Vagina (tissue), 2 donors: ENCODE measurements at regions not wholly inside any gene's neighbourhood (a gene's known extent, or its start where the extent isn't known, plus 50 kb on each side); places are given as distances from the start of the nearest gene placed in this dataset.

Experiments
- DNase-seq, 2 donors: peaks; one replicate each; pipeline ENCODE4 v3.0.0-alpha.2; 2017; ENCODE audit errors: extremely low spot score in 2 of 2
- H3K27ac ChIP-seq: fragments of 200-600 bp; sonication (generic); one replicate; pipeline ENCODE4 v1.5.1; 2019
- H3K27me3 ChIP-seq: fragments of 200-600 bp; sonication (generic); one replicate; pipeline ENCODE4 v1.5.1; 2019
- H3K36me3 ChIP-seq, 2 donors: fragments of 200-600 bp; sonication (generic); one replicate each; pipeline ENCODE4 v1.5.1; 2017 to 2019
- H3K4me1 ChIP-seq: fragments of 200-600 bp; sonication (generic); one replicate; pipeline ENCODE4 v1.5.1; 2019
- H3K4me3 ChIP-seq, 2 donors: fragments of 200-600 bp; sonication (generic); 1 replicate in 1 of 2; 2 replicates in 1 of 2; pipeline ENCODE4 v1.5.1; 2016 to 2019
- H3K9me3 ChIP-seq: fragments of 200-600 bp; sonication (generic); one replicate; pipeline ENCODE4 v1.5.1; 2019
- POLR2A ChIP-seq, 2 donors: fragments of 450-650 bp; IDR thresholded peaks; one replicate each; pipeline ENCODE4 v1.6.1; 2017; ENCODE audit warnings: antibody characterized with exemption in 2 of 2, mild to moderate bottlenecking in 2 of 2, moderate library complexity in 2 of 2
- POLR2AphosphoS5 ChIP-seq, 2 donors: sonication (generic); formaldehyde crosslinking; IDR thresholded peaks; one replicate each; pipeline ENCODE4 v1.9.0; 2017; ENCODE audit warnings: antibody characterized with exemption in 2 of 2, mild to moderate bottlenecking in 2 of 2, low read depth in 1 of 2; ENCODE audit not compliant: insufficient read depth in 1 of 2
- intact Hi-C: fragments of 100-400 bp; cut with DNase I; formaldehyde crosslinking; loops from one replicate; pipeline ENCODE4 v1.15.1; 2023
- TF ChIP-seq, protein P1 (sequence below), 3 experiments: fragments of 450-650 bp in 2 of 3; fragments of 200-600 bp in 1 of 3; sonication (generic) in 1 of 3; IDR thresholded peaks; one replicate each; pipeline ENCODE4 v1.5.1; 2017 to 2019; ENCODE audit warnings: antibody characterized with exemption in 3 of 3, mild to moderate bottlenecking in 2 of 3, moderate library complexity in 2 of 3

DNA sequence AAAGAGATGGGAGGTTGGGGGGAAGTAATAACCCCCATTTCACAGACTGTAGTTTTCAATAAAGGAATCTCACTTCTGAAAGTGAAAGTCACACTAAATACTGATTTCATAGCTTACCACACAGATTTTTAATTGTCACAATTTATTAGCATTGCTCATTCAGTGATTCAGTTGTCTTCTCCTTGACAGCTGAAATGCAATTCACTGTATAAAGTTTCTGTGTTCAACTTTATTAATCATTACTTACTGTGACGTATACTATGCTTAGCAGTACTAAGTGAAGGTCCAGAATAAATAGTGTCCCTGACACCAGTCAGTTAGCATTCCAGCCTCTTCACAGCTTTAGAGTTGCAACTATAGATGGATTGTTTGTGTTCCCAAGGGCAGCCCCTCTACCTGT, 324.1 kb upstream of the CRIM1 start:
- intact Hi-C loops = no loop called here
- TF ChIP-seq POLR2A (IDR thresholded peaks at IDR 0.05) (no peak), POLR2AphosphoS5 (IDR thresholded peaks at IDR 0.05; ENCODE audit: insufficient read depth in 1 of 2, low read depth in 1 of 2) (no peak)
- TF ChIP-seq, protein P1, sequence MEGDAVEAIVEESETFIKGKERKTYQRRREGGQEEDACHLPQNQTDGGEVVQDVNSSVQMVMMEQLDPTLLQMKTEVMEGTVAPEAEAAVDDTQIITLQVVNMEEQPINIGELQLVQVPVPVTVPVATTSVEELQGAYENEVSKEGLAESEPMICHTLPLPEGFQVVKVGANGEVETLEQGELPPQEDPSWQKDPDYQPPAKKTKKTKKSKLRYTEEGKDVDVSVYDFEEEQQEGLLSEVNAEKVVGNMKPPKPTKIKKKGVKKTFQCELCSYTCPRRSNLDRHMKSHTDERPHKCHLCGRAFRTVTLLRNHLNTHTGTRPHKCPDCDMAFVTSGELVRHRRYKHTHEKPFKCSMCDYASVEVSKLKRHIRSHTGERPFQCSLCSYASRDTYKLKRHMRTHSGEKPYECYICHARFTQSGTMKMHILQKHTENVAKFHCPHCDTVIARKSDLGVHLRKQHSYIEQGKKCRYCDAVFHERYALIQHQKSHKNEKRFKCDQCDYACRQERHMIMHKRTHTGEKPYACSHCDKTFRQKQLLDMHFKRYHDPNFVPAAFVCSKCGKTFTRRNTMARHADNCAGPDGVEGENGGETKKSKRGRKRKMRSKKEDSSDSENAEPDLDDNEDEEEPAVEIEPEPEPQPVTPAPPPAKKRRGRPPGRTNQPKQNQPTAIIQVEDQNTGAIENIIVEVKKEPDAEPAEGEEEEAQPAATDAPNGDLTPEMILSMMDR (IDR thresholded peaks at IDR 0.05) = no peak
- Histone ChIP-seq H3K27me3 (no peaks in the 10 kb centered on the region), H3K4me3 (no peak overlapping the region), H3K27ac (no peak overlapping the region), H3K36me3 (no peaks in the 10 kb centered on the region), H3K9me3 (no peaks in the 10 kb centered on the region), H3K4me1 (no peaks in the 10 kb centered on the region)
- no peak for DNase-seq

- intact Hi-C loops = no loop called here
- TF ChIP-seq, protein P1 (IDR thresholded peaks at IDR 0.05) = no peak
- TF ChIP-seq POLR2AphosphoS5 (IDR thresholded peaks at IDR 0.05; ENCODE audit: insufficient read depth in 1 of 2, low read depth in 1 of 2) (no peak), POLR2A (IDR thresholded peaks at IDR 0.05) (no peak)
- Histone ChIP-seq H3K27me3 (no peaks in the 10 kb centered on the region), H3K27ac (no peak overlapping the region), H3K4me1 (no peaks in the 10 kb centered on the region), H3K36me3 (no peaks in the 10 kb centered on the region), H3K9me3 (no peaks in the 10 kb centered on the region), H3K4me3 (no peak overlapping the region)
- no peak for DNase-seq
These were observed 328.0 kb upstream of the CRIM1 start for GRCh38 chr2:36027616-36028015.

DNA sequence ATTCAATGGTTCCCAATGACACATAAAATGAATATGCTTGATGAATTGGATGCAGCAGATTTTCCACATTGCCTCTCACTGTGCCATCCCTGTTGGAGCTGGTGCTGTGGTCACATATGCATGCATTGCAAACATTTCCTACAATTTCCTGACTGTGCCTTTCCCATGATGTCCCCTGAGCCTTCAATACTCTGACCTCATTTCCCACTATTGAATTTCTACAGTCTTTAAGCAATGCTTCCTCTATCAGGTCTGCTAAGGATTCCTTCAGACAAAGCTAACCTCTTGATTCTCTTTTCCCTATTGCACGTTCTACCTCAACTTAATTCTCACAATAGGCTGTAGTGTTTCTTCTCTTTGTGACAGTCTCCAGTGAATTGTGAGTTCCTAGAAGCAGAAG, 342.5 kb upstream of the CRIM1 start:
- Histone ChIP-seq H3K4me1 (no peaks in the 10 kb centered on the region), H3K27ac (no peak overlapping the region), H3K4me3 (no peak overlapping the region), H3K36me3 (no peaks in the 10 kb centered on the region), H3K27me3 (no peaks in the 10 kb centered on the region), H3K9me3 (no peaks in the 10 kb centered on the region)
- intact Hi-C loops = no loop called here
- no peak for DNase-seq
- TF ChIP-seq POLR2AphosphoS5 (IDR thresholded peaks at IDR 0.05; ENCODE audit: insufficient read depth in 1 of 2, low read depth in 1 of 2) = no peak
- TF ChIP-seq, protein P1 (IDR thresholded peaks at IDR 0.05) = no peak

DNA sequence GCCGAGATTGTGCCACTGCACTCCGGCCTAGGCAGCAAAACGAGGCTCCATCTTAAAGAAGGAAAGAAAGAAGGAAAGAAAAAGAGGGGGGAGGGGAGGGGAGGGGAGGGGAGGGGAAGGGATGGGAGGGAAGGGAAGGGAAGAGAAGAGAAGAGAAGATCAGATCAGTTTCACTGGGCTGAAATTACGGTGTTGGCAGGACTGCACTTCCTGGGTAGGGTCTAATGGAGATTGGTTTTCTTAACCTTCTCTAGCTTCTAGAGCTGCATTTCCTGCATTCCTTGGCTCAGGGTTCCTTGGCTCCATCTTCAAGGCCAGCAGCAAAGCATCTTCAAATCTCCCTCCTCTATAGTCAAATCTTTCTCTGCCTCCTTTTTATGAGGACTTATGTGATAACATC, 349.1 kb upstream of the CRIM1 start:
- H3K9me3 ChIP-seq = no peaks in the 10 kb centered on the region
- DNase-seq = no peak
- intact Hi-C loops = no loop called here
- H3K4me1 ChIP-seq = no peaks in the 10 kb centered on the region
- no peaks in the 10 kb centered on the region for H3K27me3 ChIP-seq
- H3K36me3 ChIP-seq = no peaks in the 10 kb centered on the region
- H3K27ac ChIP-seq = no peak overlapping the region
- H3K4me3 ChIP-seq = no peak overlapping the region
- no peak for TF ChIP-seq POLR2A (IDR thresholded peaks at IDR 0.05)
- TF ChIP-seq, protein P1 (IDR thresholded peaks at IDR 0.05) = no peak
- TF ChIP-seq POLR2AphosphoS5 (IDR thresholded peaks at IDR 0.05; ENCODE audit: insufficient read depth in 1 of 2, low read depth in 1 of 2) = no peak

GRCh38 chr2:36002941-36003340, 352.6 kb upstream of the CRIM1 start:
- Histone ChIP-seq H3K36me3 (no peaks in the 10 kb centered on the region), H3K9me3 (no peaks in the 10 kb centered on the region), H3K27ac (no peak overlapping the region), H3K4me3 (no peak overlapping the region), H3K4me1 (no peaks in the 10 kb centered on the region), H3K27me3 (no peaks in the 10 kb centered on the region)
- intact Hi-C loops = no loop called here
- no peak for DNase-seq
- TF ChIP-seq POLR2AphosphoS5 (IDR thresholded peaks at IDR 0.05; ENCODE audit: insufficient read depth in 1 of 2, low read depth in 1 of 2) (no peak), POLR2A (IDR thresholded peaks at IDR 0.05) (no peak)
- TF ChIP-seq, protein P1 (IDR thresholded peaks at IDR 0.05) = no peak
